ENCODE measurements at regions not wholly inside any gene's neighbourhood (a gene's known extent, or its start where the extent isn't known, plus 50 kb on each side); places are given as distances from the start of the nearest gene placed in this dataset.

DNA sequence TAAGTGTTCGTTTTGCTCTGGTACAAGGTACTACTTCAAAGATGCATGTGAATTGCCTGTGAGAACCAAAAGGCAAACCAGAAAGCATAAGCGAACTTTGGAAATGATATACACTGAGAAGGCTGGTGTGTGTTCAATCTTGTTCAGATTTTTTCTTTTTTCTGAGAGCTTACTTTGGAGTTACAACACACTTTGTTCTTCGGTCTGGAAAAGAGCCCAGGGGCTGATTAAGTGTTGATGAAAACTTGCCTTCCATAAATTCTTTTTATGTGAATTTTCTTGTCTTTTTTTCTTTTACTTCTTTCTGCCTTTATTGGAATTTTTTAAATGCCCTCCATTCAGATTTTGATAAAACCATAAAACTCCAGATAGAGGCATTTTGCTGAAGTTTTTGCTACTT lies 395.1 kb upstream of the SASH1 start:
- ChIA-PET CTCF (no interaction called here), POLR2A (no interaction called here)
- Mint-ChIP-seq H3K27me3 (ENCODE audit: low read depth) (peaks cover 5% of the 10 kb centered on the region; the same call in 1 of the 2 replicates), H3K27ac (no peak overlapping the region), H3K36me3 (peaks cover 31% of the 10 kb centered on the region), H3K4me3 (no peak overlapping the region), H3K4me1 (peaks cover 5% of the 10 kb centered on the region; the same call in 1 of the 2 replicates), H3K9me3 (peaks cover 35% of the 10 kb centered on the region)
- no peak for DNase-seq (ENCODE audit: low spot score)
- TF ChIP-seq ZNF219 (CRISPR knock-in tag; IDR thresholded peaks at IDR 0.05; ENCODE audit: borderline replicate concordance) = no peak
- TF ChIP-seq SOX15 (CRISPR knock-in tag; IDR thresholded peaks at IDR 0.05) = no peak
- no peak for TF ChIP-seq ZBTB21 (CRISPR knock-in tag; IDR thresholded peaks at IDR 0.05; ENCODE audit: borderline replicate concordance)
- no peak for TF ChIP-seq ZNF416 (CRISPR knock-in tag; IDR thresholded peaks at IDR 0.05)
- no peak for TF ChIP-seq ATF1 (CRISPR knock-in tag; IDR thresholded peaks at IDR 0.05)
- TF ChIP-seq AFF4 (CRISPR knock-in tag; IDR thresholded peaks at IDR 0.05; ENCODE audit: borderline replicate concordance) = no peak
- TF ChIP-seq NR1H2 (CRISPR knock-in tag; IDR thresholded peaks at IDR 0.05) = no peak
- TF ChIP-seq, protein P1, sequence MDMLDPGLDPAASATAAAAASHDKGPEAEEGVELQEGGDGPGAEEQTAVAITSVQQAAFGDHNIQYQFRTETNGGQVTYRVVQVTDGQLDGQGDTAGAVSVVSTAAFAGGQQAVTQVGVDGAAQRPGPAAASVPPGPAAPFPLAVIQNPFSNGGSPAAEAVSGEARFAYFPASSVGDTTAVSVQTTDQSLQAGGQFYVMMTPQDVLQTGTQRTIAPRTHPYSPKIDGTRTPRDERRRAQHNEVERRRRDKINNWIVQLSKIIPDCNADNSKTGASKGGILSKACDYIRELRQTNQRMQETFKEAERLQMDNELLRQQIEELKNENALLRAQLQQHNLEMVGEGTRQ (CRISPR knock-in tag; IDR thresholded peaks at IDR 0.05) = no peak
- no peak for TF ChIP-seq ZNF396 (CRISPR knock-in tag; IDR thresholded peaks at IDR 0.05; ENCODE audit: borderline replicate concordance)
- no peak for ATAC-seq

- Mint-ChIP-seq H3K4me1 (no peaks in the 10 kb centered on the region), H3K36me3 (peaks cover 11% of the 10 kb centered on the region), H3K9me3 (peaks cover 13% of the 10 kb centered on the region), H3K4me3 (no peak overlapping the region), H3K27me3 (ENCODE audit: low read depth) (no peaks in the 10 kb centered on the region; the same call in 1 of the 2 replicates), H3K27ac (no peak overlapping the region)
- ATAC-seq (no peak), DNase-seq (ENCODE audit: low spot score) (no peak)
- ChIA-PET POLR2A (no interaction called here), CTCF (interaction anchor here (0.8 kb wide), 1 partner anchor 443 kb away, joined by 4 read pairs; no protein-coding TSS in a partner anchor)
- TF ChIP-seq AFF4 (CRISPR knock-in tag; IDR thresholded peaks at IDR 0.05; ENCODE audit: borderline replicate concordance) (no peak), SMAD3 (CRISPR knock-in tag; IDR thresholded peaks at IDR 0.05; ENCODE audit: borderline replicate concordance) (no peak), SP1 (CRISPR knock-in tag; conservative IDR thresholded peaks at IDR 0.05) (no peak), CBFB (CRISPR knock-in tag; IDR thresholded peaks at IDR 0.05; ENCODE audit: low read depth) (no peak), NFATC4 (CRISPR knock-in tag; IDR thresholded peaks at IDR 0.05) (no peak), E2F4 (CRISPR knock-in tag; IDR thresholded peaks at IDR 0.05; ENCODE audit: borderline replicate concordance, low read depth) (no peak), TEAD4 (CRISPR knock-in tag; IDR thresholded peaks at IDR 0.05) (no peak), OVOL2 (CRISPR knock-in tag; IDR thresholded peaks at IDR 0.05; ENCODE audit: borderline replicate concordance) (no peak), JUN (CRISPR knock-in tag; IDR thresholded peaks at IDR 0.05) (no peak), ZNF121 (CRISPR knock-in tag; IDR thresholded peaks at IDR 0.05) (no peak), ELF4 (CRISPR knock-in tag; IDR thresholded peaks at IDR 0.05; ENCODE audit: low read depth) (no peak)
- TF ChIP-seq, protein P2, sequence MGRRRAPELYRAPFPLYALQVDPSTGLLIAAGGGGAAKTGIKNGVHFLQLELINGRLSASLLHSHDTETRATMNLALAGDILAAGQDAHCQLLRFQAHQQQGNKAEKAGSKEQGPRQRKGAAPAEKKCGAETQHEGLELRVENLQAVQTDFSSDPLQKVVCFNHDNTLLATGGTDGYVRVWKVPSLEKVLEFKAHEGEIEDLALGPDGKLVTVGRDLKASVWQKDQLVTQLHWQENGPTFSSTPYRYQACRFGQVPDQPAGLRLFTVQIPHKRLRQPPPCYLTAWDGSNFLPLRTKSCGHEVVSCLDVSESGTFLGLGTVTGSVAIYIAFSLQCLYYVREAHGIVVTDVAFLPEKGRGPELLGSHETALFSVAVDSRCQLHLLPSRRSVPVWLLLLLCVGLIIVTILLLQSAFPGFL (CRISPR knock-in tag; IDR thresholded peaks at IDR 0.05; ENCODE audit: borderline replicate concordance) = no peak
Observed at GRCh38 chr6:147949981-147950622, 392.5 kb upstream of the SASH1 start.
